K562 (cell line): ENCODE measurements at regions not wholly inside any gene's neighbourhood (a gene's known extent, or its start where the extent isn't known, plus 50 kb on each side); places are given as distances from the start of the nearest gene placed in this dataset.

Experiments
- ATAC-seq: fragments of 200-7000 bp; cut with Tn5 transposase; 3 replicates; pipeline ENCODE4 v1.9.1; 2020; ENCODE audit warnings: moderate library complexity
- BruUV-seq: library from RNA; stranded (reverse); fragments of 400-500 nt; replicated peaks from 2 replicates; lab custom pipeline; 2021; lab: Mats Ljungman, UMichigan
- CTCF ChIA-PET: fragments of 300-600 bp; formaldehyde crosslinking; extraction: SDS; loops from one replicate; lab custom pipeline; 2021; ENCODE audit warnings: low intra/inter-chr PET ratio; lab: Yijun Ruan, JAX
- POLR2A ChIA-PET: fragments of 300-600, 350-650 bp; sonication (Branson Sonifier 250); formaldehyde crosslinking; extraction: SDS; loops from one replicate; lab custom pipeline; 2021; ENCODE audit warnings: antibody characterized with exemption, inconsistent platforms; lab: Yijun Ruan, JAX
- DNase-seq, 4 experiments: peaks; one replicate each; pipeline versions ENCODE4 v3.0.0 to v3.0.0-alpha.2; 2011 to 2018; ENCODE audit warnings: low spot score in 3 of 4, mixed read lengths in 3 of 4; ENCODE audit errors: extremely low read depth in 1 of 4
- FAIRE-seq: peaks from 2 replicates; lab custom pipeline; 2011; peaks lifted over from hg19 to GRCh38; lab: Jason Lieb, UNC
- H2AFZ ChIP-seq: 2 replicates; pipeline ENCODE4 v1.6.0; 2011; ENCODE audit warnings: low read depth, low read length, control low read depth, inconsistent platforms
- H3K27ac ChIP-seq: fragments of 200-600 bp; 3 replicates; pipeline ENCODE4 v1.8.0; 2011; ENCODE audit warnings: low read depth, mild to moderate bottlenecking, control low read depth, inconsistent platforms, low read length, moderate library complexity, mixed read lengths; ENCODE audit errors: extremely low read depth
- H3K27me3 ChIP-seq, 2 experiments: fragments of 300-600 bp in 1 of 2; 2 replicates in 1 of 2; 3 replicates in 1 of 2; pipeline versions ENCODE4 v1.6.0 to v1.8.0; 2011; ENCODE audit warnings: inconsistent platforms in 2 of 2, low read length in 2 of 2, mild to moderate bottlenecking in 1 of 2, mixed read lengths in 1 of 2, moderate library complexity in 1 of 2; ENCODE audit not compliant: control insufficient read depth in 2 of 2, insufficient read depth in 2 of 2
- H3K36me3 ChIP-seq: fragments of 300-600 bp; 3 replicates; pipeline ENCODE4 v1.8.0; 2011; ENCODE audit warnings: mild to moderate bottlenecking, low read length, inconsistent platforms; ENCODE audit not compliant: control insufficient read depth, insufficient read depth
- H3K4me1 ChIP-seq, 2 experiments: fragments of 200-600 bp in 1 of 2; replicated peaks in 1 of 2; 2 replicates in 1 of 2; 3 replicates in 1 of 2; pipeline versions ENCODE4 v1.5.1 to v1.8.0; 2011; ENCODE audit warnings: inconsistent platforms in 2 of 2, low read length in 2 of 2, mild to moderate bottlenecking in 1 of 2, mixed read lengths in 1 of 2, moderate library complexity in 1 of 2; ENCODE audit not compliant: control insufficient read depth in 2 of 2, insufficient read depth in 2 of 2
- H3K4me2 ChIP-seq: 2 replicates; pipeline ENCODE4 v1.6.1; 2011; ENCODE audit warnings: low read length, control low read depth, inconsistent platforms, mixed read lengths; ENCODE audit not compliant: insufficient read depth
- H3K4me3 ChIP-seq: fragments of 200-600 bp; sonication (generic), shearing (Covaris generic); 2 replicates; pipeline ENCODE4 v1.5.1; 2016; ENCODE audit warnings: control low read depth, inconsistent platforms
- H3K79me2 ChIP-seq: fragments of 200-600 bp; 3 replicates; pipeline ENCODE4 v1.8.0; 2011; ENCODE audit warnings: low read length, inconsistent platforms; ENCODE audit not compliant: control insufficient read depth, insufficient read depth
- H3K9ac ChIP-seq, 2 experiments: 2 replicates each; pipeline versions ENCODE4 v1.6.0 to v1.6.1; 2011; ENCODE audit warnings: low read depth in 2 of 2, low read length in 2 of 2, control low read depth in 1 of 2, inconsistent platforms in 1 of 2, mild to moderate bottlenecking in 1 of 2, mixed read lengths in 1 of 2; ENCODE audit not compliant: insufficient read depth in 1 of 2
- H3K9me1 ChIP-seq: one replicate; pipeline ENCODE4 v1.6.0; 2011; ENCODE audit warnings: inconsistent platforms, mild to moderate bottlenecking, low read length, moderate library complexity; ENCODE audit not compliant: control insufficient read depth, insufficient read depth
- H3K9me3 ChIP-seq: replicated peaks from 2 replicates; pipeline ENCODE4 v1.5.1; 2011; ENCODE audit warnings: low read depth, low read length, inconsistent platforms; ENCODE audit not compliant: control insufficient read depth, insufficient read depth
- H4K20me1 ChIP-seq: replicated peaks from 2 replicates; pipeline ENCODE4 v1.6.1; 2011; ENCODE audit warnings: low read length, inconsistent platforms, mixed read lengths; ENCODE audit not compliant: control insufficient read depth, insufficient read depth
- C11orf30 ChIP-seq: fragments of 450-650 bp; IDR thresholded peaks from 2 replicates; pipeline ENCODE4 v1.6.1; 2016; ENCODE audit warnings: low read depth, mild to moderate bottlenecking
- MAFG ChIP-seq: fragments of 450-650 bp; conservative IDR thresholded peaks from 2 replicates; pipeline ENCODE4 v1.6.1; 2016; ENCODE audit warnings: missing genetic modification characterization, missing compliant biosample characterization
- MAFK ChIP-seq: IDR thresholded peaks from 2 replicates; pipeline ENCODE4 v1.6.1; 2011; ENCODE audit warnings: low read length, improper control_type of control experiment
- SRF ChIP-seq, 2 experiments: fragments of 250-450, 450-650 bp in 1 of 2; sonication (Bioruptor Pico) in 1 of 2; sonication (generic) in 1 of 2; formaldehyde crosslinking; IDR thresholded peaks; 2 replicates each; pipeline versions ENCODE4 v1.5.0 to v1.5.1; 2020 to 2022; ENCODE audit warnings: mild to moderate bottlenecking in 1 of 2, missing genetic modification reagents in 1 of 2
- TRIM28 ChIP-seq: fragments of 450-650 bp; IDR thresholded peaks from 2 replicates; pipeline ENCODE4 v1.6.1; 2017
- ZNF316 ChIP-seq: fragments of 450-650 bp; IDR thresholded peaks from 2 replicates; pipeline ENCODE4 v1.6.1; 2016
- ZNF436 ChIP-seq: fragments of 250-450, 450-650 bp; sonication (Bioruptor Pico); formaldehyde crosslinking; IDR thresholded peaks from 2 replicates; pipeline ENCODE4 v1.7.0; 2020; ENCODE audit warnings: mild to moderate bottlenecking
- ZNF561 ChIP-seq: fragments of 450-650 bp; formaldehyde crosslinking; conservative IDR thresholded peaks from 2 replicates; pipeline ENCODE4 v1.4.0; 2020; ENCODE audit warnings: mild to moderate bottlenecking, moderate library complexity
- WGBS: fragments of 100-300 bp; shearing (Covaris generic); methylation state at CpG from one replicate; pipeline ENCODE4 v1.1.6; 2016; ENCODE audit warnings: low coverage, mixed read lengths; ENCODE audit not compliant: insufficient coverage; ENCODE audit errors: missing lambda C conversion rate; 5-methylcytosine and 5-hydroxymethylcytosine counted together
- in situ Hi-C: fragments of 300-500 bp; cut with MboI; formaldehyde crosslinking; loops from 4 replicates; pipeline ENCODE4 v1.15.0; 2018; ENCODE audit warnings: inconsistent platforms, mixed read lengths
- intact Hi-C: fragments of 100-400 bp; cut with micrococcal nuclease; formaldehyde crosslinking; loops from 2 replicates; pipeline ENCODE4 v1.14.2; 2022
- TF ChIP-seq, protein P1 (sequence below): fragments of 450-650 bp; IDR thresholded peaks from 2 replicates; pipeline ENCODE4 v1.6.1; 2018; ENCODE audit not compliant: partially characterized antibody

DNA sequence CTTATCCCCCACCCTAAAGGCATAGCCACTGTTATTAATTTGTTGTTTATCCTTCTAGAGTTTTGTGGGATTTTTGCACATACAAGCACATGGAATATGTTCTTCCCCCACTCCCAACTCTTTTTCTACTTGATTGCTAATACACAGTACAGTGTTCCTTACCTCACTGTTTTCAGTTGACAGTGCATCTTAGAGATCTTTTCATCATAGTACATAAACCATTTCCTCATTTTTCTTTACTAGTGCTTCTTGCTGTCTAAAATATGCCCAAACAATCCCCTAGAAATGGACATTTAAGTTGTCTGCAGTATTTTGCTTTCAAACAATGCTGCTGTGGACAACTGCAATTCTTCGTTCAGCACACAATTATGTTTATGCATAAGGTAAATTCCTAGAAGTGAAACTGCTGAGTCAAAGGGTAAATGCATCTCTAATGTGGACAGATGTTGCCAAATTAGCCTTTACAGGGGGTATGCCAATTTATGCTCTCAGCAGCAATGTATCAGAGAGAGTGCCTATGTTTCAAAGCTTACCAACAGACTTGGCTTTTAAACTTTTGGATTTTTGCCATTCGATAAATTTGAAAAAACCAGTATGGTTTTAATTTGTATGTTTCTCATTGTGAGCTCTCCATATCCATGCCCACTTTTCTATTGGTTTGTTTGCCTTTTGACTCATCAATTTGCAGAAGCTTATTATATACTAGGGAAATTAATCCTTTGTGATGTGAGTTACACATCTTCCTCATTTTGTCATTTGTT, 132.6 kb downstream of the MRPS6 start:
- in situ Hi-C loops (no loop called here), intact Hi-C loops (loop anchor here (10.0 kb wide), 1 partner anchor 131 kb away; the partner anchor contains the start of genes MRPS6 and SLC5A3)
- Histone ChIP-seq H3K4me1 (peaks cover 10 to 19% of the 10 kb centered on the region in 2 experiments; a peak in 4 of 5 replicates), H3K9ac (no peak overlapping the region), H3K27me3 (no peaks in the 10 kb centered on the region), H3K27ac (no peak overlapping the region), H3K79me2 (no peaks in the 10 kb centered on the region), H3K9me3 (no peaks in the 10 kb centered on the region), H2AFZ (peak overlapping the region; percentile 52; the same call in 1 of the 2 replicates), H3K4me3 (no peak overlapping the region), H3K4me2 (no peak overlapping the region), H3K36me3 (no peaks in the 10 kb centered on the region), H4K20me1 (no peaks in the 10 kb centered on the region), H3K9me1 (no peaks in the 10 kb centered on the region)
- WGBS = 9% methylated on average over 2 of the region's 2 CpGs
- POLR2A ChIA-PET = interaction anchor here (0.9 to 1.8 kb wide), 3 partner anchors 11 to 16 kb away, joined by 3 to 4 read pairs (median 3); no protein-coding TSS in a partner anchor
- ATAC-seq (no peak), FAIRE-seq (no peak), DNase-seq (no peak)
- no TSS peak for BruUV-seq
- TF ChIP-seq MAFG (tag) (peak; percentile 46), C11orf30 (peak; percentile 73), ZNF561 (no peak), ZNF436 (CRISPR knock-in tag) (no peak), ZNF316 (peak; percentile 79), TRIM28 (no peak), SRF (CRISPR knock-in tag; IDR thresholded peaks at IDR 0.05) (no peak), MAFK (0 out of 2 replicates have a peak, but pooled peaks have one; percentile 36)
- TF ChIP-seq, protein P1, sequence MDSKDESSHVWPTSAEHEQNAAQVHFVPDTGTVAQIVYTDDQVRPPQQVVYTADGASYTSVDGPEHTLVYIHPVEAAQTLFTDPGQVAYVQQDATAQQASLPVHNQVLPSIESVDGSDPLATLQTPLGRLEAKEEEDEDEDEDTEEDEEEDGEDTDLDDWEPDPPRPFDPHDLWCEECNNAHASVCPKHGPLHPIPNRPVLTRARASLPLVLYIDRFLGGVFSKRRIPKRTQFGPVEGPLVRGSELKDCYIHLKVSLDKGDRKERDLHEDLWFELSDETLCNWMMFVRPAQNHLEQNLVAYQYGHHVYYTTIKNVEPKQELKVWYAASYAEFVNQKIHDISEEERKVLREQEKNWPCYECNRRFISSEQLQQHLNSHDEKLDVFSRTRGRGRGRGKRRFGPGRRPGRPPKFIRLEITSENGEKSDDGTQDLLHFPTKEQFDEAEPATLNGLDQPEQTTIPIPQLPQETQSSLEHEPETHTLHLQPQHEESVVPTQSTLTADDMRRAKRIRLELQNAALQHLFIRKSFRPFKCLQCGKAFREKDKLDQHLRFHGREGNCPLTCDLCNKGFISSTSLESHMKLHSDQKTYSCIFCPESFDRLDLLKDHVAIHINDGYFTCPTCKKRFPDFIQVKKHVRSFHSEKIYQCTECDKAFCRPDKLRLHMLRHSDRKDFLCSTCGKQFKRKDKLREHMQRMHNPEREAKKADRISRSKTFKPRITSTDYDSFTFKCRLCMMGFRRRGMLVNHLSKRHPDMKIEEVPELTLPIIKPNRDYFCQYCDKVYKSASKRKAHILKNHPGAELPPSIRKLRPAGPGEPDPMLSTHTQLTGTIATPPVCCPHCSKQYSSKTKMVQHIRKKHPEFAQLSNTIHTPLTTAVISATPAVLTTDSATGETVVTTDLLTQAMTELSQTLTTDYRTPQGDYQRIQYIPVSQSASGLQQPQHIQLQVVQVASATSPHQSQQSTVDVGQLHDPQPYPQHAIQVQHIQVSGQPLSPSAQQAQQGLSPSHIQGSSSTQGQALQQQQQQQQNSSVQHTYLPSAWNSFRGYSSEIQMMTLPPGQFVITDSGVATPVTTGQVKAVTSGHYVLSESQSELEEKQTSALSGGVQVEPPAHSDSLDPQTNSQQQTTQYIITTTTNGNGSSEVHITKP = peak; percentile 46
- CTCF ChIA-PET = no interaction called here
